ENCODE measurements at regions not wholly inside any gene's neighbourhood (a gene's known extent, or its start where the extent isn't known, plus 50 kb on each side); places are given as distances from the start of the nearest gene placed in this dataset.

DNA sequence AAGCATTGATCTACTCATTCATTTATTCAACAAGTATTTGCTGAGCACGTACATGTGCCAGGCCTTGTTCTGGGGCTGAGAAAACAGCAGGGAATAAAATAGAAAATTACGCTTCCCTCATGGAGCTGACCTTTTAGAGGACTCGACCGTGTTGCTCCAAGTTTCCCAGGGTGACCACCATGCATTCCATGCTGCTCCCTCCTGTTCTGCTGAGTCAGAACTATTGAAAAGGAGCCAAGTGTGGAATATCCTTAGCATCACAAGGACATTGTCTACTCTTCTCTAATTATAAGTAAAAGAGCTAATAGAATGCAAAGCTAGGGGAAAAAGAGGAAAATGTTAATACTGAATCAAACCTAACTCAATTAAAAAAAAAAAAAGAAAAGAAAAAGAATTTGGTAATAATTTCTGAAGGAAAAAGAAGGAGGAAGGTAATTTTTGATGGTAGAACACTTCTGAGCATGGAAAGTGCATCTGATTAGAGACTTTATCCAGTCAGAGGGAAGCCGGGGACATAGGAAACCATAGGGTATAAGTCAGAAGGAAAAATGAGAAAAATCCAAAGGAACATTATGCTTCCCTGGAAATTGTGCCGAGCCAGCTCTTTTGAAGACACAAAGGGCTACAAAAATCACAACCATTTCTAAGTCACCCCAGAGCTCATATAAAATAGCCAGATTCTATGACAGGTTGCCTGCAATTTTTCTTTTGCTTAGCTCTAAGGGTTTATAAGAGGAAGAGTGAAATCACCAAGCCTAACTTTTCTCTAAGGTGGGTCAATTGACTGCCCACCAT lies 339.4 kb downstream of the RND3 start:
- ATAC-seq (no peak), DNase-seq (no peak)
- no peaks in the 10 kb centered on the region for H3K4me1 Mint-ChIP-seq
- H3K9me3 Mint-ChIP-seq, result peaks cover 18% of the 10 kb centered on the region
- H3K36me3 Mint-ChIP-seq (ENCODE audit: low read depth), result no peaks in the 10 kb centered on the region
- no peak overlapping the region for H3K4me3 Mint-ChIP-seq
- H3K27me3 Mint-ChIP-seq, result no peaks in the 10 kb centered on the region
- H3K27ac Mint-ChIP-seq, result no peak overlapping the region

DNA sequence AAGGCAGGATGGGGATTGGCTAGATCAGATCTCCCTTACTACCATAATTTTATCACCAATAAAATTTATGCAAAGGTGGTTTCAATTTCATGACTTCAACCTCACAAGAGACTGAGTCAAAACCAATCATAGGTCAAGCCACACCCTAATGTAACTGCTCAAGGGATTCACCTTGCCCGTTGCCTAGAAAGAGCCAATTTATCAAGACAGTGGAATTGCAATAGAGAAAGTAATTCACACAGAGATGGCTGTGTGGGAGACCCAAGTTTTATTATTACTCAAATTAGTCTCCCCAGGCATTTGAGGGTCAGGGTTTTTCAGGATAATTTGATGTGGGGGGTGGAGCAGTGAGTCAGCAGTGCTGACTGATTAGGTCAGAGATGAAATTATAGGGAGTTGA lies 340.6 kb downstream of the RND3 start:
- peaks cover 18% of the 10 kb centered on the region for H3K9me3 Mint-ChIP-seq
- H3K4me1 Mint-ChIP-seq, result no peaks in the 10 kb centered on the region
- ATAC-seq (no peak), DNase-seq (no peak)
- H3K36me3 Mint-ChIP-seq (ENCODE audit: low read depth), result no peaks in the 10 kb centered on the region
- no peak overlapping the region for H3K27ac Mint-ChIP-seq
- no peaks in the 10 kb centered on the region for H3K27me3 Mint-ChIP-seq
- H3K4me3 Mint-ChIP-seq, result no peak overlapping the region

DNA sequence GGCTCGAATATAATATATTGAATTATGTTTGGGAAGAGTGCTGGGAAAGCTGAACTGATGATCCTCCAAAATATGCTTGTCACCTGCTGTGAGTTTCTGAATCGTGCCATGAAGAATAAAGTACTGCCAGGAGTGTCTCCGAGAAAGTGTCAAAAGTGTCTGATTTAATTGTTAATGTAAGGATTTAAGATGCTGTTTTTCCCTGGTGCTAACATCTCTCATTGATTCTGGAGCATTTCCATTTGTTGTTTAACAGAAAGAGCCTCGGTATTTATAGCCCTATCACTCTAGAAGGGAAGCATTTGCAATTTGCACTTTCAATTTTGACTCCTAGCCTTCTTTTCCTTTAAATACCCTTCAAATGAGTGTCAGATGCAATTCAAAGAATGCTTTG lies 342.2 kb downstream of the RND3 start:
- Mint-ChIP-seq H3K36me3 (ENCODE audit: low read depth) (no peaks in the 10 kb centered on the region), H3K27ac (no peak overlapping the region), H3K4me1 (no peaks in the 10 kb centered on the region), H3K9me3 (peaks cover 18% of the 10 kb centered on the region), H3K4me3 (no peak overlapping the region), H3K27me3 (no peaks in the 10 kb centered on the region)
- DNase-seq (no peak), ATAC-seq (no peak)

DNA sequence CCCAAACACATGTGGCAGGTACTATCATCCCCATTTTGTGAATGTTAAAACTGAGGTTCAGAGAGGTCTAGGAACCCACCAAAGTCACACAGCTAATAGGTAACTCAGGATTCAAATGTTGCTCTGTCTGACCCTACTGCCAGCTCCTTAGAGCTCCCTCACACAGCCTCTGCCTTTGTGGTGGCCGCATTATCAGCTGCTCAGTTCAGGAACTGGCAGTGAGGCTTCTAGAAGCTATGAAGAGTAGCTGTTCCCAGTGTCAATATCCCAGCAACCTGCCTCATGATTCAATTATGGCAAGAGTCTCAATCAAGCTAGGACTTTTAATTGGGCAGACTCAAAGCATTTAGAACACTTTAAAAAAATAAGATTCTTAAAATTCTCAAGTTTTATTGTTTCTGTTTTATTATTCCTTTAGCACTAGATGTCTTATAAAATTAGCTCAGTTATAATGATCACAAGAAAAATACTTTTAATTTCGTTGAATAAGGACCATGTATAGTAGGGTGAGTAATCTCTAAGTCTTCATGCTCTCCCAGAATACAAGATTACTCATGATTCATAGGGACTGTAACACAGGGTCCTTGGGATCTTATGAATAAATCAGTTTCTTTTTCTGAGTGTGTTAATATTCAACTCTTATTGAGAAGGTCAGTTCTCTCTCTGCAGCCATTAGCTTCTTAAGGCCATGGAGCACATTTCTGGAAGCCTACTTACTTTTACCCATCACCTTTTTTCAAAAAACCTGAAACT lies 342.7 kb downstream of the RND3 start:
- no peak for DNase-seq
- no peaks in the 10 kb centered on the region for H3K4me1 Mint-ChIP-seq
- H3K9me3 Mint-ChIP-seq, result peaks cover 18% of the 10 kb centered on the region
- no peaks in the 10 kb centered on the region for H3K36me3 Mint-ChIP-seq (ENCODE audit: low read depth)
- H3K27me3 Mint-ChIP-seq, result no peaks in the 10 kb centered on the region
- ATAC-seq, result no peak
- no peak overlapping the region for H3K4me3 Mint-ChIP-seq
- H3K27ac Mint-ChIP-seq, result no peak overlapping the region

DNA sequence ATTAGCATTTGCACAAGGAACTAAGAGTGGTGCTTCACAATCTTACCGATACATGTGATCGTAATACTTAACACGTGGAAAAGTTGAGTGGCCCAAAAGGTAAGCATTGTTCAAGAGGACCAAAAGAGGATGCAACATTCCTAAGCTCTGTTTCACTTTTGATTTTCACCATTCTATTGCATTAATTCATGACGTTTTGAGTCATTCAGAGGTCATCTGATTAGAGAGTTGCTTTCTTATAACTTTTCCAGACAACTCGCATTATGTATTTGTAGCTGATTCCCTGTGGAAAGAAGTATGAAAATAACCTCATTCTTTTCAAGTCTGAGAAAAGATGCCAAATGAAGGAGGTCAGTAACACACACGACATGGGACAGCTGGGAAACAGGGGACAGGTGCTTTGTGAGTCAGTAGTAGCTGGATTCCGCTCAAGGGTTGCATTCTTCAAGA lies 344.4 kb downstream of the RND3 start:
- Mint-ChIP-seq H3K36me3 (ENCODE audit: low read depth) (no peaks in the 10 kb centered on the region), H3K4me3 (no peak overlapping the region), H3K27ac (no peak overlapping the region), H3K27me3 (no peaks in the 10 kb centered on the region), H3K4me1 (no peaks in the 10 kb centered on the region), H3K9me3 (peaks cover 23% of the 10 kb centered on the region)
- no peak for DNase-seq
- no peak for ATAC-seq

DNA sequence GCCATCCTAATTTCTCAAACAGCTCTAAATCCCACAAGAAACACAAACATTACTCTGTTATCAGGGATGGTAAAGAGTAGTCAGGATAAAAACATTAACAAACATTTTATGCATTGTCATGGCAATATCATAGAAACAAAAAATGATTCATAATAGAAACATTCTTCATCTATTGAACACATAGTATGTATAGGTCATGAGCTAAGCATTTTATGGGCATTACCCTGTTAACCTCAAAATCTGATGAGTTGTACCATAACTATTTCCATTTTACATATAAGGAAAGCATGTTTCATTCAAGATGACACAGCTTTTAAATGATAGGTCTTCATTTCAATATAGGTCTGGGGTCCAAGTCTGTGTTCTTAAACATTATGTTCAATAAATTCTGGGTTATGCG lies 344.9 kb downstream of the RND3 start:
- Mint-ChIP-seq H3K36me3 (ENCODE audit: low read depth) (no peaks in the 10 kb centered on the region), H3K9me3 (peaks cover 22% of the 10 kb centered on the region), H3K4me3 (no peak overlapping the region), H3K4me1 (no peaks in the 10 kb centered on the region), H3K27ac (no peak overlapping the region), H3K27me3 (no peaks in the 10 kb centered on the region)
- no peak for DNase-seq
- ATAC-seq, result no peak

DNA sequence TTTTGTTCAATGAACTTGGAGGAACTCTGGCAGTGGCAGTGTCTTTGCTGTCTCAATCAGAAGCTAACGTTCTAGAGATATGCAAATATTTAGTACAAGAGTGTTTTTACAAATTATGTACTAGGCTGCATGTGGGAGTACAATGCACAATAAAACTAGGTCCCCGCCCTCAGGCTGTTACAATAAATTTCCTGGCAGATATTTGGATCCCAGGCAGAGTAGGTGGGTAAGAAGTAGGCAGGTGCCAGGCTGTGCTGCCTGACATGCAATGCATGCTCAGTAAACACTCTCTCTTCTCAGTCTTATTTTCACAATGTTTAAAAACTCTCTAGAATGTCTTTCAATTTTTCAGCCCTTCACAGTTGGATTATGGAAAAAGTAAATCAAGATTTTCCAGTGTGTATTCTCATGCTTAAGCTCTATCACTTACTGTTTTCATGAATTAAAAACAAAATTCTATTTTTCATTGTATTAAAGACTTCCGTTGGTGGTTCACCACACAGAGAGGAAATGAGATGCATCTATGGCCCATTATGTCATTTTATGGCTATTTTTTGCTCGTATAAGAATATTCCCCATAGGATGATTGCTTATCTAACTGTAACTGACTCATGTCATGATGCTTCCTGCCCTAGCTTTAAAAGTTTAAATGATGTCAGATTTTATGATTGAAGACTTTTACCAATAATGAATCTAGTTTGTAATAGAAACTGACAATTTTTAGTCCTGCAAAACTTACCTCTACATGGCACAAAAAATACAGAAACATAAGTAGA lies 346.1 kb downstream of the RND3 start:
- no peak for ATAC-seq
- H3K4me1 Mint-ChIP-seq, result no peaks in the 10 kb centered on the region
- H3K27ac Mint-ChIP-seq, result no peak overlapping the region
- H3K36me3 Mint-ChIP-seq (ENCODE audit: low read depth), result no peaks in the 10 kb centered on the region
- DNase-seq, result no peak
- no peak overlapping the region for H3K4me3 Mint-ChIP-seq
- H3K27me3 Mint-ChIP-seq, result no peaks in the 10 kb centered on the region
- H3K9me3 Mint-ChIP-seq, result peaks cover 14% of the 10 kb centered on the region

DNA sequence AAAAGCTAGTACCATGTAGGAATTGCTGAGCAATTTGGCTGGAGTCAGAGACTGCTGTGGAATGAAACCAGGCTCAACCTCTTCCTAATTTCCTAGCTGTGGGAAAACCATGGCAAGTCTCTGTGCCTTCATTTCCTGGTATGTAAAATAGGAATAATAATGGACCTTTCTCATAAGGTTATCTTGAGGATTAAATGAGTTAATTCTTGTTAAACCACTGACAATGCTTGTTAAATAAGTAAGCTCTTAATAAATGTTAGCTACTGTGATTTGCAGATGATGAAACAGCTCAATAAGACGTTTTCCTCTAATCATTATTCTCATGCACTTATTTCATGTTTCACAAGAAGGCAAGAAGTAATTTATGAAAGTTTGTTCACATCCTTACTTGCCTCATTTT lies 346.7 kb downstream of the RND3 start:
- H3K4me1 Mint-ChIP-seq, result no peaks in the 10 kb centered on the region
- H3K27me3 Mint-ChIP-seq, result no peaks in the 10 kb centered on the region
- H3K36me3 Mint-ChIP-seq (ENCODE audit: low read depth), result no peaks in the 10 kb centered on the region
- peaks cover 14% of the 10 kb centered on the region for H3K9me3 Mint-ChIP-seq
- ATAC-seq (no peak), DNase-seq (no peak)
- H3K4me3 Mint-ChIP-seq, result no peak overlapping the region
- H3K27ac Mint-ChIP-seq, result no peak overlapping the region

DNA sequence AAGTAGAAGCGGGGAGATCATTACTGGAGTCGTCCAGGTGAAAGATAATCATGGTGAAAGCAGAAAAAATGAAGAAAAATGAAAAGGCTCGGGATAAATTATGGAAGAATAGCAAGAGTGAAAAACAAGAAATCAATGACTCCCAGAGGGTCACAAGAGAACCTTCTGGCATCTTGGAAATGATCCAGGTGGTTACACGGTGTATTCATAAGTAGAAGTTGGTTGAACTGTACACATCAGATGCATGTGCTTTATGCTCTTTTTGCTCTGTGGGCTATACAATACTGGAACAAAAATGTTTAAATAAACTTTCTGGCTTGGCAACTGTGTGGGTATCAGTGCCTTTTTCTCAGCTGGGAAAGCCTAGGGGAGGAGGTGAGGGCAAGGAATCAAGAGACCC lies 348.9 kb downstream of the RND3 start:
- ATAC-seq (no peak), DNase-seq (no peak)
- Mint-ChIP-seq H3K9me3 (peaks cover 8% of the 10 kb centered on the region), H3K36me3 (ENCODE audit: low read depth) (no peaks in the 10 kb centered on the region), H3K27ac (no peak overlapping the region), H3K4me3 (no peak overlapping the region), H3K27me3 (no peaks in the 10 kb centered on the region), H3K4me1 (no peaks in the 10 kb centered on the region)

DNA sequence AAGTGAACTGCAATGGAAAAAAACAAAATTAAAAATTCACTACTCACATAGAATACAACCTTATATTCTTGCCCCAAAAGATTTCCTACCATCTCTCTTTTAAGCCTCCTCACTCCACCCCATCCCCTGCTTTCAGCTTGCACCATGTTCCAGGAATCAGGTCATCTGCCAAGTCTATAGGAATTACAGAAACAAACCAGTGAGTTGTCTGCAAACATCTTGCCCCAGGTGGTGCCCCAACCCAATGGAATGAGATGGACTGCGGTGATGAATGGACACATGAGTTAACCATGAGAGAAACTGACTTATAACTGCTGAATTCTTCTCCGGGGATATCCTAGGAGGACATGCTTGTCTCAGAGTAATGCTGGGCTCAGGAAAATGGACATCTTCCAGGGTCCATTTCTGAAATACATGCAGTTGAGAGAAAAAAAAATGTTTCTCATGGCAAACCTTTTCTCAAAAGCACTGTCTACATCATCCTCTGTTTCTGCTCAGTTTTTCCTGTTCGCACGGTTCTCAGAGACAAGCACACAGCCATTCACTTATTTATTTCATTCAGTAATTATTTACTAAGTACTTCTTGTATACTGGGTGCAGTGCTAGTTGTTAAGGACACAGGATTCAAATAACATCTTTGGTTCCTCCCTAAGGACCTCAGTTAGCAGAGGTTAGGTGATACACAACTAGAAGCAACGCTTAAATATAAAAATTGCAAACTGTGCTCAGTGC lies 350.0 kb downstream of the RND3 start:
- ATAC-seq (no peak), DNase-seq (no peak)
- Mint-ChIP-seq H3K27ac (no peak overlapping the region), H3K4me3 (no peak overlapping the region), H3K4me1 (no peaks in the 10 kb centered on the region), H3K27me3 (no peaks in the 10 kb centered on the region), H3K36me3 (ENCODE audit: low read depth) (no peaks in the 10 kb centered on the region), H3K9me3 (peaks cover 8% of the 10 kb centered on the region)

DNA sequence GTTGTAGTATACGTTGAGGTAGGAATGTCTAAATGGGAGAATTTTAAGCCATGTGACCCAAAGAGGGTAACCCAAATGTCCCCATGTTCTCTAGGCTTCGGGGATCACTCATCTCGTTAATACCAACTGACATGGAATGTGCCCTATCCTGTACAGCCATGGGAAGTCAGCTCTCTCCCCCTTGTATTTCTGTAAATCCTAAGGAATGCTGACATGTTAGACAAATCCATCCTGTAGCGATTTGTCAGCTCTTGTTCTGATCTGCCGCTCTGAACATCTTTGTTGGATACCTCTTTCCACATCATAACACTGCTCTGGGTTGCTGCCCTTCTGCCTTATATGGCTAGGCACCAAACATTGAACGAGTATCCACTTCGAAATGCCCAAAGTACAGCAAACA lies 350.6 kb downstream of the RND3 start:
- no peak for DNase-seq
- Mint-ChIP-seq H3K4me1 (no peaks in the 10 kb centered on the region), H3K9me3 (peaks cover 8% of the 10 kb centered on the region), H3K27ac (no peak overlapping the region), H3K36me3 (ENCODE audit: low read depth) (no peaks in the 10 kb centered on the region), H3K27me3 (no peaks in the 10 kb centered on the region), H3K4me3 (no peak overlapping the region)
- no peak for ATAC-seq

DNA sequence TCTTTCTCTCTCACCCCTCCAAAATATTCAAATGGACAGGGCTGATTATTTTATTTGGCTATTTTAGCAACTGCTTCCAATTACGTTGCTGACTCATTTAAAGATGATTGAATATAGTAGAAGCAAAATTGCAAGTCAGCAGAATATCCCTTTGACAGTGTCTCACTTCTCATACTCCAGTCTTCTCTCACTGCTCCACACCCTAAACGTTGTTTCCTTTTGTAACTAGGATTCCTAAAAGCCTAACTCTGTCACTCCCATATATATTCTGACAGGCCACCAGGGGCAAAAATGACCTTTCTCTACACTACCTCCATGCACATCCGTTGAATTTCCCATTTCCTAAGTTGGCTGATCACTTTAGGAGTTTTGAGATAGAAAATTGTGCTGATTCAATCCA lies 351.1 kb downstream of the RND3 start:
- Mint-ChIP-seq H3K36me3 (ENCODE audit: low read depth) (no peaks in the 10 kb centered on the region), H3K9me3 (peaks cover 8% of the 10 kb centered on the region), H3K27ac (no peak overlapping the region), H3K4me3 (no peak overlapping the region), H3K4me1 (no peaks in the 10 kb centered on the region), H3K27me3 (no peaks in the 10 kb centered on the region)
- DNase-seq (no peak), ATAC-seq (no peak)

DNA sequence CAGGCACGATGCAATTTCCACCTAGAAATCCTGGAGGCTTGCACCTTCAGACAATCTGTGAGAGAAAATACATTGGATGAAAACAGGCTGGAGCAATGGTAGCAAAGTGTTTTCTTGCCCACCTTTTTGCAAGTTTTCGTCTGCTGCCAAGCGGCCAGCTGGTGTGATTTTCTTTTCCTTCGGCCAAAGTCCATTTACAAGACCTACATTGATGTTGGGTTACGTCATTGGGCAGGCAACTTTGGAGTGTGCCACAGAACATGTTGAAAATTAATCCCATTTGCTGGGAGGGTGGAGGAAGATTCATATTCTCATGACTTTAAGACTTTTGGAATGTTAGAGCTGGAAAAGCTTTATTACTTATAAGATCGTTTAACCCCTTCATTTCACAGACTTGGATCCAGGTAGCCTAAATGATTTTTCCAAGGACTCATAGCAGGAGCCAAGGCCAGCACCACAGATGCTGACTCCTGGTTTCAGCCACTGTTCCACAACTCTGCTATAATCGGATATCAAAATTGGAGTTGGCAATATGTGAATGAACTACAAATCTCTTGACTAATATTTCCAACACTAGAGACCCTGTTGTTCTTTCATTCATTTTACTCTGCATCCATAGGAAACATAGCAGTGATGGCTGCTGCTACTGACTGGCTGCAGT lies 352.1 kb downstream of the RND3 start:
- H3K4me1 Mint-ChIP-seq, result no peaks in the 10 kb centered on the region
- ATAC-seq (no peak), DNase-seq (no peak)
- H3K27me3 Mint-ChIP-seq, result no peaks in the 10 kb centered on the region
- H3K4me3 Mint-ChIP-seq, result no peak overlapping the region
- peaks cover 8% of the 10 kb centered on the region for H3K9me3 Mint-ChIP-seq
- no peak overlapping the region for H3K27ac Mint-ChIP-seq
- no peaks in the 10 kb centered on the region for H3K36me3 Mint-ChIP-seq (ENCODE audit: low read depth)
